ENCODE measurements at regions not wholly inside any gene's neighbourhood (a gene's known extent, or its start where the extent isn't known, plus 50 kb on each side); places are given as distances from the start of the nearest gene placed in this dataset.

GRCh38 chr6:15194453-15194852, 51.4 kb upstream of the JARID2 start:
- TF ChIP-seq GABPA (IDR thresholded peaks at IDR 0.05; ENCODE audit: low read depth) (no peak), CTCF (IDR thresholded peaks at IDR 0.05; ENCODE audit: insufficient read depth, low read length) (no peak), POLR2AphosphoS5 (IDR thresholded peaks at IDR 0.05; ENCODE audit: low read depth) (no peak), SPI1 (IDR thresholded peaks at IDR 0.05; ENCODE audit: borderline replicate concordance, low read depth) (no peak)
- TF ChIP-seq, protein P1, sequence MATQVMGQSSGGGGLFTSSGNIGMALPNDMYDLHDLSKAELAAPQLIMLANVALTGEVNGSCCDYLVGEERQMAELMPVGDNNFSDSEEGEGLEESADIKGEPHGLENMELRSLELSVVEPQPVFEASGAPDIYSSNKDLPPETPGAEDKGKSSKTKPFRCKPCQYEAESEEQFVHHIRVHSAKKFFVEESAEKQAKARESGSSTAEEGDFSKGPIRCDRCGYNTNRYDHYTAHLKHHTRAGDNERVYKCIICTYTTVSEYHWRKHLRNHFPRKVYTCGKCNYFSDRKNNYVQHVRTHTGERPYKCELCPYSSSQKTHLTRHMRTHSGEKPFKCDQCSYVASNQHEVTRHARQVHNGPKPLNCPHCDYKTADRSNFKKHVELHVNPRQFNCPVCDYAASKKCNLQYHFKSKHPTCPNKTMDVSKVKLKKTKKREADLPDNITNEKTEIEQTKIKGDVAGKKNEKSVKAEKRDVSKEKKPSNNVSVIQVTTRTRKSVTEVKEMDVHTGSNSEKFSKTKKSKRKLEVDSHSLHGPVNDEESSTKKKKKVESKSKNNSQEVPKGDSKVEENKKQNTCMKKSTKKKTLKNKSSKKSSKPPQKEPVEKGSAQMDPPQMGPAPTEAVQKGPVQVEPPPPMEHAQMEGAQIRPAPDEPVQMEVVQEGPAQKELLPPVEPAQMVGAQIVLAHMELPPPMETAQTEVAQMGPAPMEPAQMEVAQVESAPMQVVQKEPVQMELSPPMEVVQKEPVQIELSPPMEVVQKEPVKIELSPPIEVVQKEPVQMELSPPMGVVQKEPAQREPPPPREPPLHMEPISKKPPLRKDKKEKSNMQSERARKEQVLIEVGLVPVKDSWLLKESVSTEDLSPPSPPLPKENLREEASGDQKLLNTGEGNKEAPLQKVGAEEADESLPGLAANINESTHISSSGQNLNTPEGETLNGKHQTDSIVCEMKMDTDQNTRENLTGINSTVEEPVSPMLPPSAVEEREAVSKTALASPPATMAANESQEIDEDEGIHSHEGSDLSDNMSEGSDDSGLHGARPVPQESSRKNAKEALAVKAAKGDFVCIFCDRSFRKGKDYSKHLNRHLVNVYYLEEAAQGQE (IDR thresholded peaks at IDR 0.05; ENCODE audit: insufficient replicate concordance, low read depth), result no peak

All from HL-60 (cell line).